Ovary (tissue), 3 donors: ENCODE measurements at regions not wholly inside any gene's neighbourhood (a gene's known extent, or its start where the extent isn't known, plus 50 kb on each side); places are given as distances from the start of the nearest gene placed in this dataset.

Experiments used
- EP300 ChIP-seq: sonication (generic); formaldehyde crosslinking; IDR thresholded peaks from one replicate; pipeline ENCODE4 v1.6.1; 2017; ENCODE audit warnings: antibody characterized with exemption
- POLR2A ChIP-seq: fragments of 450-650 bp; IDR thresholded peaks from one replicate; pipeline ENCODE4 v1.6.1; 2017; ENCODE audit warnings: antibody characterized with exemption, mild to moderate bottlenecking, moderate library complexity
- TF ChIP-seq, protein P1 (sequence below), 3 donors: fragments of 450-650 bp in 2 of 3; fragments of 200-600 bp in 1 of 3; IDR thresholded peaks; one replicate each; pipeline versions ENCODE4 v1.5.1 to v1.8.0; 2016 to 2022; ENCODE audit warnings: antibody characterized with exemption in 3 of 3, mild to moderate bottlenecking in 1 of 3
- donor health status: DM: no; HTN: no; CAD: no.

DNA sequence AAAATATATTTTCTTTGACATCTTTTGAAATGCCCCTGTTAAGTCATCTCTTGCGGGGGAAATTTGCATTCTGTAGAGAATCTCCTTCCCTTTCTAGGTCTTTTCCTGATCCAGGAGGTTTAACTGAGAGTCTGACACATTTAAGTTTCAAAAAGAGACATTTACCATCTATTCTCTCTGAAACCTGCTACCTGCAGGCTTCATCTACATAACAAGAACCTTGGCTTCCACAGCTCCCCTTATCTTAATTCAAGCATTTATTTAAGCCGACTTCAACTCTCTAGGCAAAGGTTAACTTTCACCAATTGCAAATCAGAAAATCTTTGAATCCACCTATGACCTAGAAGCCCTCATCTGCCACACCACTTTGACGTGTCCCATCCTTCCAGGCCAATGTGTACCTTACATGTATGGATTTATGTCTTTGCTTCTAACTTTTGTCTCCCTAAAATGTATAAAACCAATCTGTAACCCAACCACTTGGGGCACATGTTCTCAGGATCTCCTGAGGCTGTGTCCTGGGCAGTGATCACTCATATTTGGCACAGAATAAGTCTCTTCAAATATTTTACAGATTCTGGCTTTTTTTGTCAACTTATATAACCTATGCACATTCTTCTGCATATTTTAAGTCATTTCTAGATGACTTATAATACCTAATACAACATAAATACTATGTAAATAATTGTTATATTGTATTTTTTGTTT lies 666.7 kb downstream of the UTRN start:
- TF ChIP-seq, protein P1, sequence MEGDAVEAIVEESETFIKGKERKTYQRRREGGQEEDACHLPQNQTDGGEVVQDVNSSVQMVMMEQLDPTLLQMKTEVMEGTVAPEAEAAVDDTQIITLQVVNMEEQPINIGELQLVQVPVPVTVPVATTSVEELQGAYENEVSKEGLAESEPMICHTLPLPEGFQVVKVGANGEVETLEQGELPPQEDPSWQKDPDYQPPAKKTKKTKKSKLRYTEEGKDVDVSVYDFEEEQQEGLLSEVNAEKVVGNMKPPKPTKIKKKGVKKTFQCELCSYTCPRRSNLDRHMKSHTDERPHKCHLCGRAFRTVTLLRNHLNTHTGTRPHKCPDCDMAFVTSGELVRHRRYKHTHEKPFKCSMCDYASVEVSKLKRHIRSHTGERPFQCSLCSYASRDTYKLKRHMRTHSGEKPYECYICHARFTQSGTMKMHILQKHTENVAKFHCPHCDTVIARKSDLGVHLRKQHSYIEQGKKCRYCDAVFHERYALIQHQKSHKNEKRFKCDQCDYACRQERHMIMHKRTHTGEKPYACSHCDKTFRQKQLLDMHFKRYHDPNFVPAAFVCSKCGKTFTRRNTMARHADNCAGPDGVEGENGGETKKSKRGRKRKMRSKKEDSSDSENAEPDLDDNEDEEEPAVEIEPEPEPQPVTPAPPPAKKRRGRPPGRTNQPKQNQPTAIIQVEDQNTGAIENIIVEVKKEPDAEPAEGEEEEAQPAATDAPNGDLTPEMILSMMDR (IDR thresholded peaks at IDR 0.05), result no peak
- no peak for TF ChIP-seq POLR2A
- TF ChIP-seq EP300, result no peak
